NCI-H2196 treated with DMSO at 0.1 percent for 48 hours (cell line): ENCODE measurements at regions not wholly inside any gene's neighbourhood (a gene's known extent, or its start where the extent isn't known, plus 50 kb on each side); places are given as distances from the start of the nearest gene placed in this dataset.

ENCODE experiments used
- DNase-seq: peaks from one replicate; lab custom pipeline; 2025; ENCODE audit not compliant: unreplicated experiment; lab: John Stamatoyannopoulos, UW

DNA sequence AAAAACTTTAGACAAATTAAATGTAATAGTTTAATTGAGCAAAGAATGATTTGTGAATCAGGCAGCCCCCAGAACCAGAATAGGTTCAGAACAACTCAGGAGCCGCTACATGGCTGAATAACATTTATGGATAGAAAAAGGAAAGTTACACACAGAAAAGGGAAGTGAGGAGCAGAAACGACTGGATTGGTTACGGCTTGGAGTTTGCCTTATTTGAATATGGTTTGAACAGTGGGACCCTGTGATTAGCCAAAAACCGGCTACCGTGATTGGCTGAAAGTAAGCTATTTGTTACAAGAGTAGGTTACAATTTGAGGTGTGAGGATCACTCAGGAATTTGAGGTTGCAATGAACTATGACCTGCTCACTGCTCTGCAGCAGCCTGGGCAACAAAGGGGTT lies 1139.8 kb downstream of the CDH11 start:
- no peak for DNase-seq

DNA sequence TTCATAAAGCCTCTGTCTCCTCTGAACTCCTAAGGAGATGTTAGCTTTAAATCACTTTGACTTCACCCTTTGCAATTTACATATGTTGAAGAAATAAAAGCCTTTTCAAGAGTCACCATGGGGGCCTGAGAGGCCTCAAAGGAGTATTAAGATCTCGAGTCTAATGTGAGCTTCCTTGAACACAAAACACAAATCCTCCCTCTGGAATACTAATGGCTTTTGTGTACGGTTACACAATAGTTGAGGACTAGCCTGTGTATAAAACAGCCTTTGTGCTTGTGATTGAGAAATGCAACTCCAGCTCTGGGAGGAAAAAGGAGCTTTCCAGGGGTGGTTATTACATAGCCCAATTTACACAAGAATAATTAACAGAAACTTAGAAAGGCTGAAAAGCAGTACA lies 1140.2 kb downstream of the CDH11 start:
- no peak for DNase-seq

DNA sequence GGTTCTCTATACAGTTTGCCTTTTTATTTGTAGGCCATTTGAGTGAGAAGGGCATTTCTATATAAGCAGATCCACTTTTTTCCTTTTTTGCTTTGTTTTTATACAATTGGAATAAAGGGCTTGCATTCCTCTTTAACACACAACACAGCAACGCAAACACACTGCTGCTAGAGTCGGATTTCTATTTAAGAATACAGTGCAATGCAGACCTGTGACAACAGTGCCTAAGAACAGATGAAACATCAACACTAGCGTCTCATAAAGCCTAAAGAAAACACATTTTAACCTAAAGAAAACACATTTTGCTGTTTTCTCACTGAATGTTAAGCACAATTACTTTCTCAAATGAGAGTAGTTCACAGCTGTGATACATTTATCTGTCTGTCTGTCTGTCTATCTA lies 1141.1 kb downstream of the CDH11 start:
- no peak for DNase-seq

DNA sequence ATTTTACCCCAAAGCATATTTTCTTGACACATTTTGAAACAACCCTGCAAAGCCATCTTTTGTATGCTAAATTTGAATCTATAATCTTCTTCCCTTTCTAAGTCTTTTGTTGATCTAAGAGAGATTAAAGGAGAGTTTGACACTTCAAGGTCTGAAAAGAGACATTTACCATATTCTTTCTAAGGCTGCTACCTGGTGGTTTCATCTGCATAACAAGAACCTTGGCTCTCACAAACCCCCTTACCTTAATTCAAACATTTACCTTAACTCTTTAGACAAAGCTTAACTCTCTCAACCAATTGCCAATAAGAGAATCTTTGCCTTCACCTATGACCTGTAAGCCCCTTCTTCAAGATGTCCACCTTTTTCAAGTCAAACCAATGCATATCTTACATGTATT lies 1143.6 kb downstream of the CDH11 start:
- no peak for DNase-seq

DNA sequence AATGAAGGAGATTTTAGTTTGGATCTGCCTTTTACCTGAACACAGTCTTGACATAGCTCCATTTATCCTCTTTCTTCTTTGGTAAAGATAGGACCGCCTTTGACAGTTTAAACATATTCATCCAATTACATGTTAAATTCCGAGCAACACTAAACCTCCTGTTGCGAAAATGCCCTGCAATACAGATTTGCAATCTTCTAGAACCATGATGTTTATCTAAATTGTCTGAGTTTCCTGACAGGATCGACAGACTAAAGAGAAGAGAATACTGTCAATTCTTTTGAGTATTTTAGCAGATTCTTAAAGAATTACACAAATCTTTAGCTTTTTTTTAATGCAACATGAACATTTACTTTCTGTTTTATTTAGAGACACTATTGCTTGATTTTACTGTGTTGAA lies 1145.5 kb downstream of the CDH11 start:
- DNase-seq = no peak

DNA sequence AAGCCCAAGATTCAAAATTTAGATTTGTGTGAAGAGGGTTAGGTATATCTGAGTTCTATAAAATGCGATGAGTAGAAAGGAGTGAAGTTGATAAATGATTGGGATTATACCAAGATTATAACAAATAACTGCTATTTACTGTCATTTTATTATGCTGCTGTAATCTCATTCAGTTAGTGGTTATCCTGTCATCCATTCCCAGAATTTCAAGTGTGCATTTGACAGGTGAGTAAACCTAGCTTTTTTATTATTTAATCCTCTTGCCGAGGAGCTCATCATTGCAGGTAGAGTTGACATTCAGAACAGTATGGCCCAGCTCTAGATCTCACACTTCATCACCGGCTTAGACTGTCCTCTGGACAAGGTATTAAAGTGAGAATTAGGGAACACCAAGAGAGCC lies 1146.2 kb downstream of the CDH11 start:
- no peak for DNase-seq

DNA sequence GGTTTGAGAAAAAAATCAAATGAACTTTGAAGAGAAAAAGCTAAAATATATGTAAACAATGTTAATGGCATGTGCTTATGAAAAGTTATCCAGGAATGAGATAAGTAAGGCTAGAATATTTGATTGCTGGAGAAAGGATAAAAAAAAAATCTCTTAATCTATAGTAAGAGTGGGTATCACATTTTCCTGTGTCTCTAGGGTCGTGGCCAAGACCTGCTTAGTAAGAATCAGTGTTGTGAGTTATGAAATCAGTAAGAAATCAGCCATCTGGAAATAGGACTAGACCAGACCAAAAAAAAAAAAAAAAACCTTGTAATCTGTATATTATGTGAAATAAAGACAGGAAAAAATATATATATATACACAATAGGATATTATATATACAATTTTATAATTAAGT lies 1153.9 kb downstream of the CDH11 start:
- DNase-seq = no peak

DNA sequence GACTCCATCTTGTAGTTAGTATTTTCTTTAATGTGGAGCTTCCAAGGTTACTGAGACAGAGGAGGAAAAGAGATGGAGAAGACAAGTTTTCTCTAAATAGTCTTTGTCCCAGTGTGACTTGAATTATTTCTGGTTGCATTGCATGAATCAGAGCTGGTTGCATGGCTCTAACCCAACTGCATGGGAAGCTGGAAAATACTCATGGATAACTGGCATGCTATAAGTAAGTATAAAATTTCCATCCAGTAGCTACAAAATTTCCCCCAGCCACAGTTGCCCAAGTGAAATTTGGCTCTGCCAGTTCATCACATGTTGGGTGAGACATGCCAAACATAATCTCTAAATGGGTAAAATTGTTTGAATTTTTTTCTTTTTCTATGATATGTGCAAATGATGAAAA lies 1161.5 kb downstream of the CDH11 start:
- DNase-seq = no peak

DNA sequence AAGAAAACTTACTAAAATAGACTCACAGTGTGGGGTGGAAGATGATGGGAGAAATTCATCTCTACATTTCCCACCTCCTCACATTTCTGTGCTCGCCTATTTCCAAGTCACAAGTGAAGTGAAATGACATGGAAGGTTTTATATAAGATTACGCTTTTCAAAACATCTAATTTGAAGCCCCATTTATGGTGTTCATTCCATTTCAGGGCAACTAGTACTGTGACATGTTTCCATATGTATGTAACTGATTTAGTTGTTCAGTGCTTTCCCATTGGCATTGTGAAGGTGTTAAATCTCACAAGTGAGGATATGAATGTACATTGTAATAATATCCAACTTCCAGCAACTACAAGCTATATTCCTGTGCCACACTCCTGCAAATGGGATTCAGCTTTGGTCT lies 1174.8 kb downstream of the CDH11 start:
- no peak for DNase-seq

DNA sequence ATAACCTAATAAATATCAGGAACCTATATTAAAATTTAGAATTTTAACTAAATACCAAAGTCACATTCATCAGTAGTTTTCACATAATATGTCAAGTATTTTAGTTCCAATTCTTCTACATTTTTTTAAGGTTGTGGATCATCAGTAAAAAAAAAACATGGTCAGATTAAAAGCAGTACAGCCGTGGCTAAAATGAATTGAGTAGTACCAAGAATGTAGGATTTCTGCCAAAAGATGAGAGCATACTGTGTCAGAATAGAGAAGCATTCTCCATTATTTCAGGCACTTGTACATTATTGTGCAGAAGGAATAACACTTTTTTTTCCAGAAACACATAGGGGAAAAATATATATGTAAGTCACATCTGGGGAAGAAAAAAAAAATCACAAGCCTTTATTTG lies 1176.1 kb downstream of the CDH11 start:
- DNase-seq = no peak

DNA sequence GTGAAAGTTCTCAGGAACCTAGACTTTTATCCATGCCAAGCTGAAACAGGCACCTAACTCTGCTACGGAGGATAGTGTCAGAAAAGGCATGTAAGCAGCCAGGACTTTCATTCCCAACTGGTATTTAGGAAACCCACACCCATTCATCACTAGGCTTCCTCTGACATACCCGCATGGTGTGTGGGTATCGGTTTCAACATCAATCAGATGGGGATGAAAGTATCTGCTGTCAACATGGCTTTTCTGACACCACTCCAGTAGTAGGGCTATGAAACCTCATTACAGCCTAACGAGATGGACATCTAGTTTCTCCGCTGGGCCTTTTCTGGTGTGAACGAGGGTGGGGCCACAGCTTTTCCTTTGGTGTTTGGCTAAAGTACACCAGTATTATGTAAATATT lies 1178.3 kb downstream of the CDH11 start:
- no peak for DNase-seq

DNA sequence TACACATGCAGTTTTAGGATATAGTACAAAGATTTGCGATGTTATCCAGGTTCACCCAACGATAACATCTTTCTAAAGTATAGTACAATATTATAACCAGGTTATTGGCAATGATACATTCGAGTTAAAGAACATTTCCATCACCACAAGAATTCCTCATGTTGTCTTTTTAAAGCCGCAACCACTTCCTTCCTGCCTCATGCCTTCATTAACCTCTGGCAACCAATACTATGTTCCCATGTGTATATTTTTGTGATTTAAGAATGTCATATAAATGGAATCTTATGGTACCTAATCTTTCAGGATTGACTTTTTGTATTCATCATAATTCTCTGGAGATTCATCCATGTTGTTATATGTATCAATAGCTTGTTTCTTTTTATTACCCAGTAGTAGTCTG lies 1183.2 kb downstream of the CDH11 start:
- no peak for DNase-seq

DNA sequence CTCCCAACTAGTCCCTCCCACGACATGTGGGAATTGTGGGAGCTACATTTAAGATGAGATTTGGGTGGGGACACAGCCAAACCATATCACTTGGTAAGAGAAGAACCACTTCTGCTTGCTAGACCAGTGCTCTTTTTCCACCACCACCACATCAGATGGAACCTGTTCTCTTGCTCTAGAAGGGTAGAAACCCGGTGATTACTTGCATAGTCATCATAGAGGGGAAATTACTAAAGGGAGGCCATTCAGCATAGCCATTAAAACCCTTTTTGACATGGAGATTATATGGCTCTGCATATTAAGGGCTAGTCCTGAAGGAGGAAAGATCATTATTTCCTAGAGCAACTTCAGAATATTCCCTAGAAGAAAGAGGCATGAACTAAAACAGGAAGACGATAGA lies 1188.0 kb downstream of the CDH11 start:
- DNase-seq = no peak

DNA sequence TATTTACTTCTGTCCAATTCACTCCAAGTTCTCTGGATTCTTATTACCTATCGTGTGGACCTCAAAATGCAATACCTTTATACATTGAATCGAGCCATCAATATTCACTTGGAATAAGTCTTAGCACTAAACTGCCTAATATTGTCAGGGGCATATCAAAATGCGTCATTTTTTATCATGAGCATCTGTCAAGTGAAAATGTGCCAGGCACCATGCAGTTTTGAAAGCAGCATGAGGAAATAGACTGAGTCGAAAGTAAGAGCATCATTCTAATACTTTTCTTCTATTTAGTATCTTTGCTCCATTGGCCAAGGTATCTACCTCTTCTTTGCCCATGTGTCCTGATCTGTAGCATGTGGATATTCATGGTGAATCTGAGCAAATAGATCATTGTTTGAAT lies 1193.4 kb downstream of the CDH11 start:
- DNase-seq = no peak

DNA sequence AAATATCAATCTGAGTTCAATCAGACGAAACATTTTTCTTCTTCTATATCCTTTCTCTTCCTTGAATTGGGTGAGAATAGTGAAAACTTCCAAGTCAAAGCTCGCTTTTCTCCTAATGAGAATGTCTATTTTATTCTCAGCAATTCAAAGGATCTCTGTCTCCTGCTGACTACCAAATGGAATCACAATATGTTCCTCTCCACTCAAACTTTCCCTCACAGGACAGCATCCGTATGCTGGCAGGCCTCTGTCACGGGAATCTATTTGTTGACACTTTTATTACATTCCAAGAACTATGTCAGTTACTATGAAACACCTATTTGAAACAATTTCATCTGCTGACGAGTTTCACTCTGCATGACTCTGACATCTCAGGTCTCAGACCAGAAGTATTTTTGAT lies 1196.6 kb downstream of the CDH11 start:
- no peak for DNase-seq

DNA sequence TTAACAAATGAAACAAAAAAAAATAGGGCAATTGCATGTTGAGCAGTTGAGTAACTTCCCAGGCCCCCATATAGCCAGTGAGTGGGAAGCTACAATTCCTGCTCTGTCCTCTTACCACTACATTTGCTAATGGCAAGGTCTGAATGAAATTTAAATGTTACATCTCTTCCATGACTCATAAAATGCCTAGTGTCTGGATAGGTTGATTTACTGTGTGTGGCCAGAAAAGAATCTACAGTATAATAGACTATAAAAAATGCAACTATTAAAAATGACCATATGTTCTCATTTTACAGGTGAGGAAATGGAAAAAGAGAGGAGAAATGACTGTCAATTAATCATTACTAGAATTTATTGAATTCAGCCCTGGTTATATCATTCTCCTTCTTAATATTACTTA lies 1199.3 kb downstream of the CDH11 start:
- no peak for DNase-seq

DNA sequence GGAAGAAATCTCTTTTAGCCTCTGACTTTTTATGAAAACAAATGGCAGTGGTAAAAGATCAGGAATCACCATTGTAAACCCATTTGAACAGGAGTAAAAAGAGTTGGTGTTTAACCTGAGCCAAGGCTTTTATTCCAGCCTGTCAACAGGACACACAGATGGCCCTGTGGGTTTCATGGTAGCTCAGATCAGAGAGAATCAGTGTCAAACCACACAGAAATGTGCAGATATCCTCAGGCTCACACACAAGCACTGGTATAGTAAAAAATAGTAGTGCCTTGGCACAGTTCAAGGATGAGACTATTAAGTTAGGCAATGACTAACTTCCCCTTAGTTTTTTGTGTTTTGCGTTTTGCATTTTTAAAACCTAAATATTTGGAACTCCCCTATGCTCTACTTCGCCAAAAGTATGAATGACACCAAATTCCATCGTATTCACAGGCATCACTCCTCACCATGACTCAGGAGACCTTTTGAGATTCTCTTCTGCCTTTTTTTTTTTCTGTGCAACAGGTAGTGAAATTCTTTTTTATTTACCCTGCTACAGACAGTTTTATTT lies 1200.0 kb downstream of the CDH11 start:
- DNase-seq = no peak

DNA sequence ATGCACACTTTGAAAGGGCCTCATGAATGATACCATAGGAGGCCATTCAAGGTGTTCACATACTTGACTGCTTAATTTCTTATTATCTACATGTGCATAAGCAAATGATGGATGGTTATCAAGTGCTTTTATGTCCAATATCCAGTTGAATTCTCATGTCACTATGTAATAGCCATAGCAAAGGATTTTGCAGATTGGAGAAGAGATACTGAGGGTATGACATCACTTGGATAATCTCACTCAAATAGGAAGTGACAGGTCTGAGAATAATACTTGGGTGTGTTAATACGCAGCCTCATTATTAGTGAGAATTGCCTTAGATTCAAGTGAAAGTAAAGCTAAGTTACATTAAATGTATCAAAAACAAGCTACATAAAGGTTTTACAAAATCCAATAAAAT lies 1208.6 kb downstream of the CDH11 start:
- DNase-seq = no peak

DNA sequence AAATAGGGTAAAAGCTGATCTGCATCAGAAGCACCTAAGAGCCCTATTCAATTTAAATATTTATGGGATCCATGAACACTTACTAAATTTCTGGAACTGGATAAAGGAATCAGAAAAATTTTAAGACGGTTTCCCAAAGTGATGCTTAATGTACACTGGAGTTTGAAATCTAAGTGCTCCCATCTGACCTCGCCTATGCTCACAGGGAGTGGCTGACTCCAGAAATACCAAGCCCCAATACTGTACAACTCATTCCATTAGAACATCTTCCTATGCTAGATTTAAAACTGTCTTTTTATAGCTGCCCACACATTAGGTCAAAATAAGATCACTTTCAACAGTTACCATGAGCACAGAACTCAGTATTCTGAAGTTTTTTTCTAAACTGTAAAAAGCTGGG lies 1214.6 kb downstream of the CDH11 start:
- no peak for DNase-seq

DNA sequence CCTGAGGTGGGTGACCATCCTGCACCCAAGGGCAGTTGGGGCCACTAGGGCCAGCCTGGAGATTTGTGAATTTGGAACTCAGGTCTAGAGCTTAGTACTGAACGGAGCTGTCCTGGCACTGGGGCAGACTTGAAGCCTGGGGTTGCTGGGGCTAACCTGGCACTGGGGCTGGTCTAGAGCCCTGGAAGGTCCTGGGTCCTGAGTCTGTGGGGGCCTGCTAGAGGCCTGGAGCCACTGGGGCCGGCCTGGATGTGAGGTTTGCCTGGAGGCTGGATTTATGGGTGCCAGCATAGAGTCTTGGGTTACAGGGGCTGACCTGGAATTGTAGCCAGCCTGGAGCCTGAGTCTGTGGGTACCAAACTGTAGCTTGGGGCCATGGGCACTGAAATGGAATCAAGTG lies 1216.9 kb downstream of the CDH11 start:
- no peak for DNase-seq

DNA sequence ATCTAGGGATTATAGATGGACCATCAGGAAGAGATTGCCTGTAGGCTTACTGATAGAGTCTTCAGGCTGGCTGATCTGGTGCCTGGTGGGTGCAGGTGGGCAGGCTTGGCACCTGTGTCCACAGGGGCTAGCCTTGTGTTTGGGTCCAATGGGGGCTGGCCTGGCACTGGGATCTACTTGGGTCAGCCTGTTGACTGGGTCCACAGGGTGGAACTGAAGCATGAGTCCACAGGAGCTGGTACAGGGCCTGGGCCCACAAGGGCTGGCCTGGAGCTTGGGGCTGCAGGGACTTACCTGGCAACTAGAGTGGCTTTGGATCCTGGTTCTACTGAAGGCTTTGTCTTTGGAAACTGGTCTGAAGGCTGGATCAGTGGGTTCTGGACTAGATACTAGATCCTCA lies 1217.7 kb downstream of the CDH11 start:
- no peak for DNase-seq

DNA sequence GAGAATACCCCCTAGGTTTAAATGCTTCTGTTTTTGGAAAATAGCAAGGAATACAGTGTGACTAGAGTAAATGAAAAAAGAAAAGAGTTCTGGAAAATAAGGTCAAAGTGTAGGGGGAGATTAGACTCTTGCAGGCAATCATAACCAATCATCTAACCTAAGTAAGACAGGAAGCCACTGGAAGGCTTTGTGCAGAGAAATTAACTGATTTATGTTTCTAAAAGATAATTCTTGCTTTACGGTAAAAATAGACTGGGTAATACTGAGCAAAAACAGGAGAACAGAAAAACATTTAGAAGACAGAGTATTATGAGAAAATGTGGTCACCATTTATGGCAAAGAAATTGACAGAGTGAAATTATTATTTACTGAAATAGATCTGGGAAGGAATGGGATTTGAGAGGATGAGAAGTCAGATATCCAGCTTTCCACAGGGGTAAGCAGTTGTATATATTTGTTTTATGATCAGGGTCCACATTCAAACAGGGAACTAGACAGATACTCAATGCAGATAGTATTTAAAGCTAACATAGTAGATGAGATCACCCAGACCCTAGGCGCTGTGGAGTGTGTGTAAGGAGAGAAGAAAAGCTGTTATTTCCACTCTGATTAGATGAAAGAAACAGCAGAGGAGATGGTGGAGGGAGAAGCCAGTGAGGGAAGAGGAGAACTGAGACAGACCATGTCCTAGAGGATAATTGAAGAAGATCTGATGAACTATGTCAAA lies 1225.3 kb downstream of the CDH11 start:
- DNase-seq = no peak

DNA sequence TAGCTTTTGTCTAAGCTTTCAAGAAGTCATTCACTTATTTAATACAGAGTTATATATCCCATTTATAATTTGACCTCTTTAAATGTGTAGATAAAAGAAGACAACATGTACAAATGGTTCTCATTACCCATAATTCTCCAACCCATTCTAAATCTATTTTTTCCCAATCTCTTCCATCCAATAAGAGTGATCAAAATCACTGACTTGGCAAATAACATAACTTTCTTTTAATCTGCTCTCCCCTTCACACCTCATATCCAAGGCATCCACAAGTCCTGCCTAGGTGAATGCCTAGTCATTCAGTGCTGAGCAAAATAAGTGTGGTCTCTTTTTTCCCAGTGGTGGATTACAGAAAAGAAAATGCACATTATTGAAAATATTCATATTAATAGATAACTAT lies 1231.1 kb downstream of the CDH11 start:
- DNase-seq = no peak
